ENCODE measurements at regions not wholly inside any gene's neighbourhood (a gene's known extent, or its start where the extent isn't known, plus 50 kb on each side); places are given as distances from the start of the nearest gene placed in this dataset.

GRCh38 chr6:170208651-170209353, 82.1 kb downstream of the DLL1 start:
- Histone ChIP-seq H3K4me2 (ENCODE audit: low read length) (no peak overlapping the region), H3K27ac (no peak overlapping the region), H2AFZ (no peak overlapping the region), H3K9me3 (ENCODE audit: control insufficient read depth, low read length) (no peaks in the 10 kb centered on the region), H3K9ac (no peak overlapping the region), H3K4me3 (ENCODE audit: low read depth, low read length) (no peak overlapping the region), H3K27me3 (ENCODE audit: control insufficient read depth, insufficient read depth, low read length) (no peaks in the 10 kb centered on the region), H3K79me2 (no peaks in the 10 kb centered on the region), H3K36me3 (ENCODE audit: control insufficient read depth, insufficient read depth, low read length) (no peaks in the 10 kb centered on the region), H3K4me1 (no peaks in the 10 kb centered on the region)
- no peak for TF ChIP-seq CTCF (IDR thresholded peaks at IDR 0.05)

GRCh38 chr6:170208182-170208601, 82.7 kb downstream of the DLL1 start:
- H3K9ac ChIP-seq: no peak overlapping the region
- no peak overlapping the region for H2AFZ ChIP-seq
- no peak overlapping the region for H3K4me3 ChIP-seq (ENCODE audit: low read depth, low read length)
- H3K9me3 ChIP-seq (ENCODE audit: control insufficient read depth, low read length): no peaks in the 10 kb centered on the region
- no peaks in the 10 kb centered on the region for H3K27me3 ChIP-seq (ENCODE audit: control insufficient read depth, insufficient read depth, low read length)
- no peak overlapping the region for H3K4me2 ChIP-seq (ENCODE audit: low read length)
- no peak for TF ChIP-seq CTCF (IDR thresholded peaks at IDR 0.05)
- no peaks in the 10 kb centered on the region for H3K4me1 ChIP-seq
- H3K79me2 ChIP-seq: no peaks in the 10 kb centered on the region
- no peaks in the 10 kb centered on the region for H3K36me3 ChIP-seq (ENCODE audit: control insufficient read depth, insufficient read depth, low read length)
- no peak overlapping the region for H3K27ac ChIP-seq

- no peak overlapping the region for H3K4me3 ChIP-seq (ENCODE audit: low read depth, low read length)
- no peak overlapping the region for H2AFZ ChIP-seq
- no peaks in the 10 kb centered on the region for H3K4me1 ChIP-seq
- no peak overlapping the region for H3K9ac ChIP-seq
- no peak overlapping the region for H3K27ac ChIP-seq
- no peak for TF ChIP-seq CTCF (IDR thresholded peaks at IDR 0.05)
- H3K4me2 ChIP-seq (ENCODE audit: low read length): no peak overlapping the region
- no peaks in the 10 kb centered on the region for H3K27me3 ChIP-seq (ENCODE audit: control insufficient read depth, insufficient read depth, low read length)
- no peaks in the 10 kb centered on the region for H3K79me2 ChIP-seq
- H3K36me3 ChIP-seq (ENCODE audit: control insufficient read depth, insufficient read depth, low read length): no peaks in the 10 kb centered on the region
- no peaks in the 10 kb centered on the region for H3K9me3 ChIP-seq (ENCODE audit: control insufficient read depth, low read length)
Observed at GRCh38 chr6:170207586-170208181, 83.2 kb downstream of the DLL1 start.

- Histone ChIP-seq H2AFZ (no peak overlapping the region), H3K4me1 (no peaks in the 10 kb centered on the region), H3K4me2 (ENCODE audit: low read length) (no peak overlapping the region), H3K36me3 (ENCODE audit: control insufficient read depth, insufficient read depth, low read length) (no peaks in the 10 kb centered on the region), H3K4me3 (ENCODE audit: low read depth, low read length) (no peak overlapping the region), H3K9me3 (ENCODE audit: control insufficient read depth, low read length) (no peaks in the 10 kb centered on the region), H3K27ac (no peak overlapping the region), H3K9ac (no peak overlapping the region), H3K79me2 (no peaks in the 10 kb centered on the region), H3K27me3 (ENCODE audit: control insufficient read depth, insufficient read depth, low read length) (no peaks in the 10 kb centered on the region)
- no peak for TF ChIP-seq CTCF (IDR thresholded peaks at IDR 0.05)
Observed at GRCh38 chr6:170206851-170207431, 83.9 kb downstream of the DLL1 start.
